Limb (tissue), 2 donors: ENCODE measurements at regions not wholly inside any gene's neighbourhood (a gene's known extent, or its start where the extent isn't known, plus 50 kb on each side); places are given as distances from the start of the nearest gene placed in this dataset.
"Not testable (repeated sequence)": the region's sequence is repeated elsewhere in the genome, so short reads cannot be mapped to it uniquely, and the experiment has no call there.

Experiments
- DNase-seq, 2 donors: peaks; one replicate each; pipeline ENCODE4 v3.0.0-alpha.2; 2016; ENCODE audit errors: extremely low spot score in 2 of 2

DNA sequence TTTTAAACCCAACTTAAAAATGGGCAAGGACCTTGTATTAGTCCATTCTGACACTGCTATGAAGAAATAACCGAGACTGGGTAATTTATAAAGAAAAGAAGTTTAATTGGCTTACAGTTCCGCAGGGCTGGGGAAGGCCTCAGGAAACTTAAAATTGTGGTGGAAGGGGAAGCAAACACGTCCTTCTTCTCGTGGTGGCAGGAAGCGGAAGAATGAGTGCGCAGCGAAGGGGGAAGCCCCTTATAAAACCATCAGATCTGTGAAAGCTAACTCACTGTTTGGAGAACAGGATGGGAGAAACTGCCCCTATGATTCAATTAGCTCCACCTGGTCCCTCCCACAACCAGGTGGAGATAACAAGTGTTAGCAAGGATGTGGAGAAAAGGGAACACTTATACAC lies 237.7 kb downstream of the SEC16B start:
- DNase-seq = no peak

DNA sequence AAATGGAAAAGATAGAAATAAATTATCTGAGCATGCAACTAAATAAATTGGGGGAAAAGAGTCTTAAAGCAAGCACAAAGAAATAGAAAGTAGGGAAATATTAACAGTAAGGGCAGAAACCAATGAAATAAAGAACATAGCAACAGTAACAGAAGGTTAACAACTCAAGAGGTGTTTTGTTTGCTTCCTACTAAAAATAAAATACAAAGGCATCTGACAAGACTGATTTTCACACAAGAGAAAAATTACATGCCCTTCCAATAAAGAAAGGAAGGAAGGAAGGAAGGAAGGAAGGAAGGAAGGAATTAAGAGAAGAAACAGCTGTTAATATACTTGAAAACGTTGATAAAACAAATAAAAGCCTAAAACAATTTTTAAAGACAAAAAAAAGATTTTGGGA lies 240.2 kb downstream of the SEC16B start:
- no peak for DNase-seq

DNA sequence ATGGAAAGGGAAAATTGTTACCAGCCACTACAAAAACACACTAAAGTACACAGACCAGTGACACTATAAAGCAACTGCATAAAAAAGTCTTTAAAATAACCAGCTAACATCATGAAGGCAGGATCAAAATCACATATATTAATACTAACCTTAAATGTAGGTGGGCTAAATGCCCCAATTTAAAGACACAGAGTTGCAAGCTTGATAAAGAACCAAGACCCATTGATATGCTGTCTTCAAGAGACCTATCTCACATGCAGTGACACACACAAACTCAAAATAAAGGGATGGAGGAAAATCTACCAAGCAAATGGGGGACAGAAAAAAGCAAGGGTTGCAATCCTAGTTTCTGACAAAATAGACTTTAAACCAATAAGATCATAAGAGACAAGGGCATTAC lies 246.3 kb downstream of the SEC16B start:
- DNase-seq = no peak

DNA sequence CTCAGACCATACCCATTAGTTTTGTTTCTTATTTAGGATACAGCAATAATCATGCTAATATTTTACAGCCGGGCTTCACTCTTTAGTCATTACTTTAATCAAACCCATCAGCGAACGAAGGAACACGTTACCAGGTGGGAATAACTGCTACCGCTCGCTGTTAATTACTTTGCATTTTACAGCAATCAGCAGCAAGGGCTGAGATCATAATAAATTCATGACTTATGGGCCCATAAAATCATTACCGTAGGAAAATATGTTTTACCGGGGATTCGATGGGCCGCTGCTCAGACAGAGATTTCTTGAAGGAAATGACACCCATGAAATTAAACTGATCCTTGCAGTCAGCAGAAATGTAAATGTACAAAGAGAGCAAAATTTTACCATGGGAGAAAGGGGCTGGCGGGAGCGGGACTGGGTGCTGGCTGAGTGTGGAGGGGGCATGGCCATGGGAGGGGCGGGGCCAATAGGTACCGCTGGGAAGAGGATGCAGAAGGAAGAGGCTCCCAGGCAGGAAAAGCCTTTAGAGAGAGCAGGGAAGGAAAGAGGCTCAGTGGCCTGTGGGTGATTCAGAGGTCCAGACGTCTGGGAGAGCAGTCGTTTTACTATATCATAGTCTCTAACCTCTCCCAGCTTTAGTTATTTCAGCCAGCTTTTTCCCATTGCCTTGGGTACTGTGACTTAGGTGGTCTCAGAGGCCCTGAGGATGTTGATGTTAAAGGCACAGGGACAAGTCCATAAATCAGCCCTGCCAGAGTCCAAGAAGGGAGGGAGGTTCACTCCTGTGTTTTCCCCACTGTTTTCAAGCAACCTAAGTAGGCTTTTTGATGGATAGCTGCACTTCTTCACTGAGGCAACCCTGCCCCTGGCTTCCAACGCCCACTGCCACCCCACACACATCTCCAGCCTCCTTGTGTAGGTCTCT lies 258.9 kb downstream of the SEC16B start:
- DNase-seq = no peak

DNA sequence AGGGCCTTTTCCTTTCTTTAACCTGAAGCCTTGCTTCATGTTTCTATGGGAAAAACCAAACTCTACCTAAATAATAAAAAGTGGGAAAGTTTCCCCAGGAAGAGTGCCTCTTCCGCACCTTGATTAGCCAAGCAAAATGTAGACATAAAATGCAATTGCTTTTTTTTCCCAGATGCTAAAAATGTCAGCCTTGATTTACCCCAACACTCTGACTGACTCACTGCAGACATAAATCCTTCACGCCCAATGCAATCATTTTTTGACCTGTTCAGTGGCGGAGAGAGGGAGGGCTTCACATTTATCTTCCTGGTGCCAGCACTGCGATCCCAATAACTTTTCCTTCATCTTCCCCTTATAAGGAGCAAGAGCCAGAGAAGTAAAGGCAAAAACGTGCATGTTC lies 261.5 kb downstream of the SEC16B start:
- no peak for DNase-seq

DNA sequence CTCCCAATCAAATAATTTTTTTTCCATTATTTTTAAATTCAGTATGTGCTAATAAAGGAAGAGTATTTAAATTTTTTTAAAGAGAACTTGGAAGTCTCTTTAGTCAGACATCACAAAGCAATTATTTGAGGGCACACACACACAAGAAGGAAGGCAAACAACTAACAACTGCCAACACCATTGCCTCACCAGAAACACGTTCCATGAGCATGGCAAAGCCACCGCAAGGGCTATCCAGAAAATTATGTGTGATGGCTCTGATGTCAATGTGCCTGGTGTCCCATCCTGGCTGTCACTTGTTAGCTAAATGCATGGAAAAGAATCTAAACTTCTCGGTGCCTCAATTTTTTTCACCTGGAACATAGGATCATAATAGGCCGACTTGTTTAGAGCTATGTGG lies 262.9 kb downstream of the SEC16B start:
- DNase-seq = no peak

DNA sequence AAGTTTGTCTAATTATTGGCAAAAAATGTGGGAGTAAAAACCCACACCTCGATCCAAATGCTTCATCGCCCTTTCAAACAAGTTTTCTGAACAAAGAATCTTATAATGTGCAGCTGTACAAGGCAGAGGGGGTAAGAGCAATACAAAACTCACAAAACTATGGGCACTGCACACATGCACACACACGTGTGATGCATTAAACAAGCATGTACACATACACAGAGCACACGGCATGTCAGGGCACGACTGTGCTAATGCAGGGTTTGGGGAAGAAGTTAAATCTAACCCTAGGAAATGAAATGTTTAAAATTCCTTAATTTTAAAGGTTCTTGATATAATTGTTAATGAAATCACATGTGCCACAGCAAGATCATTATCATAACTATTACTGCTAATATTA lies 264.0 kb downstream of the SEC16B start:
- no peak for DNase-seq

DNA sequence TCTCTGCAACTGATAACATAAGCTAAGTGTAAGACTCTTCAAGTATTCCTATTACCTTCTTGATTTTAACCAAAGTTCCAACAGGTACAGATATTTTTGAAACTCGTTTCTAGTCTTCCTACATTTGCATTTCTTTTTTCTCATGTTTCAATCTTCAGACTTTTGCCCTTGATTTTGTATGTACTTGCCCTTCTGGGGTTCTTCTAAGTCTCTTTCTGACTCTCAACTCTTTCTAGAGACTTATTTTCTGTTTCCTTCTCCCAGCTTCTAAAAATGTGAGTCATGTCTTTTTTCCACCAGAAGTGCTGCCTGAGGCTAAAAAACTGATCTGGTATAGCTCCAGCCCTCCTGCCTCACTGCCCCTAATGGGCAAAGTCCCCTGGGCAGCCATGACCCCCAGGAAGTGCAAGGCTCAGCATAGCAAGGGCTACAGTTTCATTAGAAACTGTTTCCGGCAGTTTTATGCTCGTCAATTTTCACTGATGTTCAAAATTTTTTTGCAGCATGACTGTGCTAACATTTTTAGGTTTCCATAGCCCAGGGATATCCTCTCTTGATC lies 265.9 kb downstream of the SEC16B start:
- DNase-seq = no peak

DNA sequence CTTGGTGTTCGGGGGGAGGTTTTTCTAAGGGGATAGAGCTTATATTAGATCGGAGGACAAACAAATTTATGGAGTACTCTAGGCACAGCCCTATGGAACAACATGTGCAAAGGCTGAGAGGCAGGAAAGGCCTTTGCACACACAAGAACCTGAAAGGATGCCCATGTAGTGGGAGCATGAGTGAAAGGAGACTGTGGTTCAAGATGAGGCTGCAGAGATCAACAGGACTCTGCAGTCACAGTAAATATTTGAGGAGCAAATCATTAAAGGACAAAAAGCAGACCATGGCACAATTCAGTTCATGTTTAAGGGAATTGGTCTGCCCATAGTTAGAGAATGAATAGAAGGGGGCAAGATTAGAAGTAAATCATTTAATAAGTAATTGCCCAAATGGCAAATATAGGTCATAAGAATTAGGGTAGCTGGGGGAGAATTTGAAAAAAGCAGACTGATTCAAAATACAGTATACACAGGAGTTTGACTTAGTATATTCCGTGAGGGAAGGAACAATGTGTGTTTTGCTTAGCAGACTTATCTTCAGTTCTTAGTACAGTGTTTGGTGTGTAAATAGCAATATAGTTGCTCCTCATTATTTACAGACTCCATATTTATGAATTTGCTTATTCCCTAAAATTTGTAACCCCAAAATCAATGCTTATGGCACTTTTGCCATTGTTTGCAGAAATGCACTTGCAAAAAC lies 268.1 kb downstream of the SEC16B start:
- DNase-seq = no peak

DNA sequence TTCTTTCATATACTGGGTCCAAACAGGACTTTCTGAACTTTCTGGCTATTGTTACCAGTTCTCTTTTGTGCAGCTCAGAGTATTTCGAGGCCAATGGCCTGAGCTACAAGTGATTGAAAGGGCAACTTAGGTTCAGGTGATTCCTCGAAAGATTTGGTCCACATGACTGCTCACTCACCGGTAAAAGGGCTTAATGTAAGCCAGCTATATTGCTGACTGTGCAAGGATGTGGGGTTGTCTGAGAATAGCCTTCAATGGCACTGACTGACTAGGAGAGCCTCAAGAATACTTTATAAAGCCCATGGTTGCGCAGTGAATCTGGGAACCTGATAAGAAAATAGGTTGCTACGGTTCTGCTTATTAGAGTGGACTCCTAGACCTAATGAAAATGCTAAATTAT lies 269.0 kb downstream of the SEC16B start:
- no peak for DNase-seq

DNA sequence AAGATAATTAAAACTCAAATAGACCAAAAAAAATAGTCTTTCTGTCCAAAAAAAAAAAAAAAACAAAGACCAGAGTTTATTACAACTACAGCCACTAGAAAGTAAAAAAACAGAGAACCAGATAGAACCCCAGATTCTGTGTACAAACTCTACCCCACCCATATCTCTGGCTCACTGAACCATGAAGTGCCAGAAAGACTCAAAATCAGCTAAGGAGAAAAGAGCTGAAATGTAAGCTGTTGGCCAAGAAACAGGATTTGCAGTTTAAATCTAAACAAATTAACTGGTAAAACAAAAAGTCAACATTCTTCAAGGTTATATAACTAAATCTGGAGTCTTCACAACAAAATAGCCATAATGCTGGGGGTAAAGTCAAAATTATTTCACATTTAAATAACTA lies 278.9 kb downstream of the SEC16B start:
- no peak for DNase-seq

DNA sequence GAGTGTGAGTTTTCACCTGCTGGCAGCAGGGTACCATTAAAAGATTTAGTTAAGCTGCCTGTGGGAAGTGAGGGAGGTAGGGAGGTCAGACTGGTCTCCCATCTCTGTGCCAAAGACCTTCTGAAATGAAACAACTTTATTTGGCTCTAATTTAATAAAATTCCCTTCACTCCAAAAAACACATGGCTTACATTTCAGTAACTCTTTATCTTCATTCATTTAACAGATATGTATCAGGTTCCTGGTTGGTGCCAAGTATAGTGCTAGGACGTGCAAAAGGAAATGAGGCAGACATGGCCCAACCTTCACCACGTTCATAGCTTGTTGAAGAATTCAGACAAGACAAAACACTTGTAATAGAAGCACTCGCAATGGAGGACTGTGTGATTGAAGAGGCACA lies 282.3 kb downstream of the SEC16B start:
- DNase-seq = no peak

DNA sequence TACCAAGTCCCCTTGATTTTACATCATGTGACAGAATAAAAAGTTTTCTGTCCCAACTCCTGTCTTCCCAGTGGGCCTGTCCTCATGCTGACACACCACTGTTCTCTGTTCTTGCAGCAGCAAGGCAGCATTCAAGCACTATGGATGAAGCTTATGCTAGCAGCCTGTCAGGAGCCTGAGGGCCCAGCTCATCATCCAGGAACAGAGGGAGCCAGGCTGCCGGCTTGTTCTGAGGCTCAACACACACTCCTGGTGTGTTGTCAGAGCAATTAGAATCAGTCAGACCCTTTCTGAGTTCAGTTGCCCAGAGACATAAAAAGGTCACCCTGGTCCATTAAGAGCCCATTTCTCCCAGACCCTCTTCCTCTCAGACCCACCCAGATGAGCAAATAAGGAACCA lies 282.9 kb downstream of the SEC16B start:
- no peak for DNase-seq

DNA sequence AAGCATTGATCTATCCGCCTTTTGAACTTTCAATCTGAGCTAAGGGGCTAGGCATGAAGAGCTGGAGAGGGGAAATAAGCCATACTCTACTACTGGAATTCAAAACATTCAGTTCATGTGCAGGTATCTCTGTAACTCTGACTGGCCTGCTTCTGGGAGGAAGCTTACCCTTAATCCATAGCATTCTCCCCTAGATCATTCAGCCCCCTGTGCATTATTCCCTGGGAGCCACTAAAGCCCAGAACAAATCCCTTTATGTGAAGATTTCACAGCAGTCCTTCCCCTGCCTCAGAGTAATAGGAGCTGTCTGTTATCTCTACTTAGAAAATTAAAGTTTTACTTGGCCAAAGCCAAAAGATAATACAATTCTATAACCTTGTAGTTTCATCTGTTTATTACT lies 300.7 kb downstream of the SEC16B start:
- DNase-seq = no peak

DNA sequence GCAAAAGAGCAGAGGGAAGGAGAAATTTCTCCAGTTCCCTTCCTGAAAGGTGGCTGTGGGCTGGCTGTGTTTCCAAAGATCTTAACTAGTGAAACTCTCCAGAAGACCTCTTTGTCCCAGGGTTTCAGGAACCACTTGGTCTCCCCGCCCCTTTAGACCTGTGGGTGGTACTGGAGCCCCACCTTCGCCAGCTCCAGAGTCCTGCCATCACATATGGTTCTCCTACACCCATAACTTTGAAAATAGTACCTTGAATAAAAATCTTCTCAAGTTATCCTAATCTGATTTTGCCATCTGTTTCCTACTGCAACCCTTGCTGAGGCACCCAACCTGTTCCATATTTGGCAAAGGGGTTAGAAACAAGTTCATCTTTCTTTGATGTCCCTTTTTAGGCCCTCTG lies 303.9 kb downstream of the SEC16B start:
- DNase-seq = no peak

DNA sequence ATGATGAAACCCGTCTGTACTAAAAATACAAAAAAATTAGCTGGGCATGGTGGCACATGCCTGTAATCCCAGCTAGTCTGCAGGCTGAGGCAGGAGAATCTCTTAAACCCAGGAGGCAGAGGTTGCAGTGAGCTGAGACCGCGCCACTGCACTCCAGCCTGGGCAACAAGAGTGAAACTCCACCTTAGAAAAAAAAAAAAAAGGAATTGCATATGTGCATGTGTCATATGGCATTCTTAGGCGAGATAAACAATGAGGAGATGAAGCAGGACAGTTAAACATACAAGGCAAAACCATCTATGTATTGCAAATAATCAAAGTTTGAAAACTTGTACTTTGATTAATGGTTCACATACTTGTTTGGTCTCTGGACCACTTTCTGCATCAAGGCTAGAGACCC lies 305.1 kb downstream of the SEC16B start:
- DNase-seq = not testable (repeated sequence)

DNA sequence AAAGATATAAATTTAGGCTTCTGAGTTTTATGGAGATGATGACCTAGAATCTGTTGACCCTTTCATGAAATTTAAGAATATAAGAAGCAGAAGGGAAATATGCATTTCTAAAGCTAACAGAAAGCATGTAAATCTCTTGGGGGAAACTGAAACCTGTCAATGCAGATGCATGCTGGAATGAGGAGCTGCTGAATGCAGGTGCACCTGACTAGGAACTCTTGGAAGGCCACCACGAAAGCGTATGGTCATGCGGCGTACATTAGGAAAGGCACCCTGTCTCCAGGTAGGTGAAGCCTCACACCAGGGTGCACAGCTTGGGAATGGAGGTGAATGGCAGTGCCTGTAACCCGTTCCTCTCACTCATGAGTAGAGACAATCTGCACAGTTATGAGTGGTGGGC lies 309.7 kb downstream of the SEC16B start:
- DNase-seq = no peak

DNA sequence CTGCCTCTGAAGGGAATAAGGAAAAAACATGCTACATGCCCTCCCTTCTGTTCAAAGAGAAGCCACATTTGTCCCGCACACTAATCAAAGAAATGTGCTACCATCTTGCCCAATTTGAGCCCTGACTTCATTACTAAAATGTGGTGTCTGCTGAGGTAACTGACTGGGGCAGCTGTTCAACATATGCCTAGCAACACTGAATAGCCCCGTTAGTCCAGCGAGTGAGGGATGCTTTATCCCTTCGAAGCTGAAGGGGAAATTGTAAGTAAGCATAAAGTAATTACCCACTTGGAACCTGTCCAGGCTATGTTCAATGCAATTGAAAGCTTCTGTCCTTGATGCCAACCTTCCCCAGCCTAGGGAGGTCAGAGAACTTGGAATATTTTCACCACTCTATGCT lies 310.6 kb downstream of the SEC16B start:
- DNase-seq = no peak

DNA sequence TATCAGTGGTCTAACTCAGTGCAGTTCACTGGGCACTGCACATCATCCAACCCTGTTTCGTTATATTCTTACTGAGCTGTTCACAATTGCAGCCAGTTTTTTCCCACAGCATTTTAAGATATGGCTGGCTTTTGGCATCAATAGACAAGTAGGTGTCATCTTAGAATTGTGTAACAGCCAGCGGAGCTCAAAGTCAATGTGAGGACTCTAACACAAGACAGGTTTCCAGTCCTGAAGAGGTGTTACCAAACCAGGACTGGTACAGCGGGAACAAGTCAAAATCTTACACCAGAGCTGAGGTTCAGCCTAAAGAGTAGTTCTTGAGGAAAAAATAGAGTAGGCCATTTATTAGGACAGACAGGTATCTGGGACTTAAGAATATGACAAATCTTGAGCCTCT lies 313.3 kb downstream of the SEC16B start:
- no peak for DNase-seq

DNA sequence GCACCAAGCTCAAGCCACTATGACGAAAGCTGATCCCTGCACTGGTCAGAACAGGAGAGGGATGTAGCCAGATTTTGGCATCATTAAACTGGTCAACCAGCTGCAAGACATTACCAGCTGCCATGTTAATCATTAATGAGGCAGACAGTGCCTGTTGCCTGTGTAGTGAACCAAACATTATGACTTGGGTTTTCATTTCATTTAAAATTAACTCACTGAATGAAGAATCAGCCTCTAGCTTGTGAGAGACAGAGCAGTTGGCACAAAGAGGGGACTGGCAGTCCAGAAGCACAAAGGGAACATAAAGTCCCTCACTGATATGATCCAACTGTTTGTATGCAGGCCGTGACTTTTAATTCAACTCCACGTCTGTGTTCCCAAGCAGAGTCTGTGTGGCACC lies 318.9 kb downstream of the SEC16B start:
- no peak for DNase-seq

DNA sequence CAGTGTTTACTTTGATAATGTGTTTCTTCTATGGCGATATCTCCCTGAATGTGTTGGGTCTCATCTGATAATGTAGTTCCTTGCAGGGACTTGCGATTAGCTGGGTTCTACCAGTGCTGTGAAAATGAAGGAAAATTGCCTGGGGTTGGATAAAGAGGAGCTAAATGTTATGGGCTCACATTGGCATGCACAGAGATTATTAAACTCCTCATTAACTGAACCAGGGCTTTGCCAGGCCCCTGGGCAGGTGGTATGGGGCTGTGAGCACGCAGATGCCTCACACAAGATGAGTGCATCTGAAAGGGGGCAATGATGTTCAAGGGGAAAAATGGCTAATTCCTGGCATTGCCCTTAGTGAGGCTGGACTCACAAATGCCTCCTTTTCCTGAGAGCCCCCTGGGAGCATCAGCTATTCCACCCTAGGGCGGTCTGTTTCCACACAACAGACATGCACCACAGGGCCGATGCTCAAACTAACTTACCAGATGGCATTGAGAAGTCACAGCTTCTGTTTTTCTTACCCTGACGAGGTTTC lies 321.1 kb downstream of the SEC16B start:
- no peak for DNase-seq

DNA sequence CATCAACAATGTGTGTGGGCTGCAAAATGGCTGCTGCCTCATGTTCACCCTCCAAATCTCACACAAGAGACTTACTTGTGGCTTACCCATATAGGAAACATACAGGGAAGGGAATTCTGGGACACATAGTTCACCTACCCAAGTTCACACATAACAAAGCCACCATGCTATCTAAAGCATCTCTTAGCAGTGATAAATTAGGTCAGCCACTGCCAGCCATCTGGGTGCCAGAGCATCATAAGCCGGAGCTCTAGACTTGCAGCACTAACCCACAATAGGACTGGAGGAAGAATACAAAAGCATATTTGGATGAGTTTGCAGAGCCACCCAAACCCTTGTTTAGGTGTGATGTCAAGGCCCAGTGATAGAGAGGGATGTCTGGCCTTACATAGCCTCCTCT lies 321.7 kb downstream of the SEC16B start:
- DNase-seq = no peak
